GM23248 (cell line): ENCODE measurements at regions not wholly inside any gene's neighbourhood (a gene's known extent, or its start where the extent isn't known, plus 50 kb on each side); places are given as distances from the start of the nearest gene placed in this dataset.

Source experiments
- DNase-seq: peaks from one replicate; pipeline ENCODE4 v3.0.0-alpha.2; 2015
- H2AFZ ChIP-seq: fragments of 200-600 bp; sonication (generic); 2 replicates; pipeline ENCODE4 v1.6.1; 2016; ENCODE audit warnings: antibody characterized with exemption
- H3F3A ChIP-seq: fragments of 200-600 bp; sonication (generic); 2 replicates; pipeline ENCODE4 v1.6.1; 2016; ENCODE audit warnings: mild to moderate bottlenecking, antibody characterized with exemption, mixed run types; ENCODE audit not compliant: insufficient read depth
- H3K27ac ChIP-seq: fragments of 200-600 bp; sonication (generic); 2 replicates; pipeline ENCODE4 v1.5.1; 2016; ENCODE audit warnings: mild to moderate bottlenecking
- H3K27me3 ChIP-seq: fragments of 200-600 bp; sonication (generic); replicated peaks from 2 replicates; pipeline ENCODE4 v1.6.1; 2016; ENCODE audit warnings: mild to moderate bottlenecking; ENCODE audit not compliant: insufficient read depth
- H3K36me3 ChIP-seq: fragments of 200-600 bp; sonication (generic); 2 replicates; pipeline ENCODE4 v1.6.1; 2016; ENCODE audit warnings: low read depth, mild to moderate bottlenecking
- H3K4me1 ChIP-seq: fragments of 200-600 bp; sonication (generic); 2 replicates; pipeline ENCODE4 v1.6.1; 2016; ENCODE audit warnings: mild to moderate bottlenecking; ENCODE audit not compliant: insufficient read depth
- H3K4me2 ChIP-seq: fragments of 200-600 bp; sonication (generic); one replicate; pipeline ENCODE4 v1.6.1; 2016; ENCODE audit warnings: mild to moderate bottlenecking; ENCODE audit not compliant: unreplicated experiment
- H3K4me3 ChIP-seq: fragments of 200-600 bp; sonication (generic); 2 replicates; pipeline ENCODE4 v1.5.1; 2016; ENCODE audit warnings: mild to moderate bottlenecking
- H3K79me2 ChIP-seq: fragments of 200-600 bp; sonication (generic); 2 replicates; pipeline ENCODE4 v1.6.1; 2016; ENCODE audit warnings: mild to moderate bottlenecking; ENCODE audit not compliant: insufficient read depth
- H3K9ac ChIP-seq: fragments of 200-600 bp; sonication (generic); 2 replicates; pipeline ENCODE4 v1.6.1; 2016; ENCODE audit warnings: mild to moderate bottlenecking
- H3K9me2 ChIP-seq: fragments of 200-600 bp; sonication (generic); 2 replicates; pipeline ENCODE4 v1.6.1; 2016; ENCODE audit warnings: mixed run types, mild to moderate bottlenecking, moderate library complexity; ENCODE audit not compliant: insufficient read depth
- H3K9me3 ChIP-seq: fragments of 200-600 bp; sonication (generic); one replicate; pipeline ENCODE4 v1.6.1; 2017; ENCODE audit warnings: low read depth
- H4K20me1 ChIP-seq: fragments of 200-600 bp; sonication (generic); 2 replicates; pipeline ENCODE4 v1.6.0; 2016; ENCODE audit not compliant: insufficient read depth
- EZH2 ChIP-seq: fragments of 200-600 bp; sonication (generic); IDR thresholded peaks from 2 replicates; pipeline ENCODE4 v1.6.1; 2018; ENCODE audit warnings: antibody characterized with exemption, mild to moderate bottlenecking; ENCODE audit not compliant: insufficient read depth, poor library complexity, severe bottlenecking
- EZH2phosphoT487 ChIP-seq: fragments of 200-600 bp; sonication (generic); IDR thresholded peaks from 2 replicates; pipeline ENCODE4 v1.6.1; 2018; ENCODE audit warnings: antibody characterized with exemption, moderate library complexity, mild to moderate bottlenecking, low read depth; ENCODE audit not compliant: insufficient read depth
- WGBS, 2 experiments: methylation state at CpG; one replicate each; pipeline ENCODE4 v1.1.6; 2015 to 2017; ENCODE audit warnings: low lambda C conversion rate in 2 of 2, low coverage in 1 of 2; ENCODE audit errors: missing lambda C conversion rate in 2 of 2; 5-methylcytosine and 5-hydroxymethylcytosine counted together
- in situ Hi-C: fragments of 300-500 bp; cut with MboI; formaldehyde crosslinking; loops from 2 replicates; pipeline ENCODE4 v1.15.0; 2020

GRCh38 chr4:146099585-146099984 is 75.9 kb upstream of the LSM6 start:
- H3K27ac ChIP-seq, result no peak overlapping the region
- no peaks in the 10 kb centered on the region for H3K4me1 ChIP-seq
- H3K4me3 ChIP-seq, result no peak overlapping the region
- H3K4me2 ChIP-seq, result no peak overlapping the region
- H3K36me3 ChIP-seq, result no peaks in the 10 kb centered on the region
- H3K79me2 ChIP-seq, result no peaks in the 10 kb centered on the region
- no peaks in the 10 kb centered on the region for H3K9me2 ChIP-seq
- TF ChIP-seq EZH2 (no peak), EZH2phosphoT487 (no peak)
- no peak overlapping the region for H2AFZ ChIP-seq
- no peak for DNase-seq
- H3K9me3 ChIP-seq, result no peaks in the 10 kb centered on the region
- WGBS, 2 experiments, result 38 to 43% methylated on average over 3 of the region's 3 CpGs
- in situ Hi-C loops, result no loop called here
- H3K9ac ChIP-seq, result no peak overlapping the region
- H4K20me1 ChIP-seq, result no peaks in the 10 kb centered on the region
- no peaks in the 10 kb centered on the region for H3K27me3 ChIP-seq
- no peaks in the 10 kb centered on the region for H3F3A ChIP-seq

GRCh38 chr4:146098978-146099377 is 76.5 kb upstream of the LSM6 start:
- Histone ChIP-seq H3K4me3 (no peak overlapping the region), H3K27me3 (no peaks in the 10 kb centered on the region), H4K20me1 (no peaks in the 10 kb centered on the region), H3K79me2 (no peaks in the 10 kb centered on the region), H3K36me3 (no peaks in the 10 kb centered on the region), H3K9me2 (no peaks in the 10 kb centered on the region), H3K4me2 (no peak overlapping the region), H3K4me1 (no peaks in the 10 kb centered on the region), H3K9me3 (no peaks in the 10 kb centered on the region), H3K27ac (no peak overlapping the region), H3F3A (no peaks in the 10 kb centered on the region), H3K9ac (no peak overlapping the region), H2AFZ (no peak overlapping the region)
- DNase-seq, result no peak
- 59 to 64% methylated on average over 2 of the region's 2 CpGs for WGBS, 2 experiments
- in situ Hi-C loops, result no loop called here
- TF ChIP-seq EZH2 (no peak), EZH2phosphoT487 (no peak)

GRCh38 chr4:146098397-146098796 is 77.1 kb upstream of the LSM6 start:
- Histone ChIP-seq H3K36me3 (no peaks in the 10 kb centered on the region), H3K4me3 (no peak overlapping the region), H3K79me2 (no peaks in the 10 kb centered on the region), H3K9ac (no peak overlapping the region), H3K4me2 (no peak overlapping the region), H3K27me3 (no peaks in the 10 kb centered on the region), H4K20me1 (no peaks in the 10 kb centered on the region), H2AFZ (no peak overlapping the region), H3K4me1 (no peaks in the 10 kb centered on the region), H3K27ac (no peak overlapping the region), H3K9me2 (no peaks in the 10 kb centered on the region), H3F3A (no peaks in the 10 kb centered on the region), H3K9me3 (no peaks in the 10 kb centered on the region)
- 37 to 55% methylated on average over 1 of the region's 1 CpG for WGBS, 2 experiments
- no peak for TF ChIP-seq EZH2
- TF ChIP-seq EZH2phosphoT487, result no peak
- no peak for DNase-seq
- in situ Hi-C loops, result no loop called here

GRCh38 chr4:146096371-146096770 is 79.1 kb upstream of the LSM6 start:
- in situ Hi-C loops, result no loop called here
- TF ChIP-seq EZH2phosphoT487, result no peak
- TF ChIP-seq EZH2, result no peak
- no peaks in the 10 kb centered on the region for H3K9me3 ChIP-seq
- DNase-seq, result no peak
- no peak overlapping the region for H3K4me3 ChIP-seq
- no peak overlapping the region for H3K9ac ChIP-seq
- no peak overlapping the region for H3K4me2 ChIP-seq
- no peaks in the 10 kb centered on the region for H3K4me1 ChIP-seq
- 58 to 74% methylated on average over 2 of the region's 2 CpGs for WGBS, 2 experiments
- H2AFZ ChIP-seq, result no peak overlapping the region
- no peaks in the 10 kb centered on the region for H3K79me2 ChIP-seq
- H4K20me1 ChIP-seq, result no peaks in the 10 kb centered on the region
- no peaks in the 10 kb centered on the region for H3K36me3 ChIP-seq
- no peak overlapping the region for H3K27ac ChIP-seq
- no peaks in the 10 kb centered on the region for H3K27me3 ChIP-seq
- H3K9me2 ChIP-seq, result no peaks in the 10 kb centered on the region
- no peaks in the 10 kb centered on the region for H3F3A ChIP-seq

GRCh38 chr4:146095860-146096259 is 79.7 kb upstream of the LSM6 start:
- Histone ChIP-seq H3K79me2 (no peaks in the 10 kb centered on the region), H4K20me1 (no peaks in the 10 kb centered on the region), H3K9me3 (no peaks in the 10 kb centered on the region), H3K27ac (no peak overlapping the region), H3K9me2 (no peaks in the 10 kb centered on the region), H3F3A (no peaks in the 10 kb centered on the region), H3K9ac (no peak overlapping the region), H3K27me3 (no peaks in the 10 kb centered on the region), H2AFZ (no peak overlapping the region), H3K4me1 (no peaks in the 10 kb centered on the region), H3K36me3 (no peaks in the 10 kb centered on the region), H3K4me2 (no peak overlapping the region), H3K4me3 (no peak overlapping the region)
- in situ Hi-C loops, result no loop called here
- 67 to 73% methylated on average over 2 of the region's 2 CpGs for WGBS, 2 experiments
- TF ChIP-seq EZH2 (no peak), EZH2phosphoT487 (no peak)
- no peak for DNase-seq
